ENCODE measurements at regions not wholly inside any gene's neighbourhood (a gene's known extent, or its start where the extent isn't known, plus 50 kb on each side); places are given as distances from the start of the nearest gene placed in this dataset.

- no peak for TF ChIP-seq USF1 (IDR thresholded peaks at IDR 0.05)
- TF ChIP-seq TEAD4 (IDR thresholded peaks at IDR 0.05): no peak
- TF ChIP-seq EP300 (IDR thresholded peaks at IDR 0.05; ENCODE audit: borderline replicate concordance): no peak
- TF ChIP-seq TCF12 (IDR thresholded peaks at IDR 0.05; ENCODE audit: low read depth): no peak
- TF ChIP-seq EGR1 (IDR thresholded peaks at IDR 0.05): no peak
- TF ChIP-seq TAF1 (IDR thresholded peaks at IDR 0.05; ENCODE audit: low read depth): no peak
- TF ChIP-seq FOXM1 (IDR thresholded peaks at IDR 0.05; ENCODE audit: borderline replicate concordance, low read depth): no peak
- TF ChIP-seq, protein P1, sequence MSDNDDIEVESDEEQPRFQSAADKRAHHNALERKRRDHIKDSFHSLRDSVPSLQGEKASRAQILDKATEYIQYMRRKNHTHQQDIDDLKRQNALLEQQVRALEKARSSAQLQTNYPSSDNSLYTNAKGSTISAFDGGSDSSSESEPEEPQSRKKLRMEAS (IDR thresholded peaks at IDR 0.05): no peak
- TF ChIP-seq, protein P2, sequence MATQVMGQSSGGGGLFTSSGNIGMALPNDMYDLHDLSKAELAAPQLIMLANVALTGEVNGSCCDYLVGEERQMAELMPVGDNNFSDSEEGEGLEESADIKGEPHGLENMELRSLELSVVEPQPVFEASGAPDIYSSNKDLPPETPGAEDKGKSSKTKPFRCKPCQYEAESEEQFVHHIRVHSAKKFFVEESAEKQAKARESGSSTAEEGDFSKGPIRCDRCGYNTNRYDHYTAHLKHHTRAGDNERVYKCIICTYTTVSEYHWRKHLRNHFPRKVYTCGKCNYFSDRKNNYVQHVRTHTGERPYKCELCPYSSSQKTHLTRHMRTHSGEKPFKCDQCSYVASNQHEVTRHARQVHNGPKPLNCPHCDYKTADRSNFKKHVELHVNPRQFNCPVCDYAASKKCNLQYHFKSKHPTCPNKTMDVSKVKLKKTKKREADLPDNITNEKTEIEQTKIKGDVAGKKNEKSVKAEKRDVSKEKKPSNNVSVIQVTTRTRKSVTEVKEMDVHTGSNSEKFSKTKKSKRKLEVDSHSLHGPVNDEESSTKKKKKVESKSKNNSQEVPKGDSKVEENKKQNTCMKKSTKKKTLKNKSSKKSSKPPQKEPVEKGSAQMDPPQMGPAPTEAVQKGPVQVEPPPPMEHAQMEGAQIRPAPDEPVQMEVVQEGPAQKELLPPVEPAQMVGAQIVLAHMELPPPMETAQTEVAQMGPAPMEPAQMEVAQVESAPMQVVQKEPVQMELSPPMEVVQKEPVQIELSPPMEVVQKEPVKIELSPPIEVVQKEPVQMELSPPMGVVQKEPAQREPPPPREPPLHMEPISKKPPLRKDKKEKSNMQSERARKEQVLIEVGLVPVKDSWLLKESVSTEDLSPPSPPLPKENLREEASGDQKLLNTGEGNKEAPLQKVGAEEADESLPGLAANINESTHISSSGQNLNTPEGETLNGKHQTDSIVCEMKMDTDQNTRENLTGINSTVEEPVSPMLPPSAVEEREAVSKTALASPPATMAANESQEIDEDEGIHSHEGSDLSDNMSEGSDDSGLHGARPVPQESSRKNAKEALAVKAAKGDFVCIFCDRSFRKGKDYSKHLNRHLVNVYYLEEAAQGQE (IDR thresholded peaks at IDR 0.05; ENCODE audit: low read depth): no peak
- no peak for TF ChIP-seq ZBTB7A (IDR thresholded peaks at IDR 0.05; ENCODE audit: low read depth)
- TF ChIP-seq CEBPB (IDR thresholded peaks at IDR 0.05): no peak
- TF ChIP-seq CREB1 (IDR thresholded peaks at IDR 0.05; ENCODE audit: low read depth): no peak
- no peak for TF ChIP-seq YY1 (IDR thresholded peaks at IDR 0.05; ENCODE audit: low read depth)
- no peak for TF ChIP-seq RAD21 (IDR thresholded peaks at IDR 0.05; ENCODE audit: low read depth)
- no peak for TF ChIP-seq NFIC (IDR thresholded peaks at IDR 0.05)
These were observed 415.2 kb upstream of the SMARCA2 start for GRCh38 chr9:1599961-1600360.

GRCh38 chr9:1604942-1605560 is 410.1 kb upstream of the SMARCA2 start:
- no peak for TF ChIP-seq ZBTB7A (IDR thresholded peaks at IDR 0.05; ENCODE audit: low read depth)
- TF ChIP-seq RAD21 (IDR thresholded peaks at IDR 0.05; ENCODE audit: low read depth): peak; percentile 68

DNA sequence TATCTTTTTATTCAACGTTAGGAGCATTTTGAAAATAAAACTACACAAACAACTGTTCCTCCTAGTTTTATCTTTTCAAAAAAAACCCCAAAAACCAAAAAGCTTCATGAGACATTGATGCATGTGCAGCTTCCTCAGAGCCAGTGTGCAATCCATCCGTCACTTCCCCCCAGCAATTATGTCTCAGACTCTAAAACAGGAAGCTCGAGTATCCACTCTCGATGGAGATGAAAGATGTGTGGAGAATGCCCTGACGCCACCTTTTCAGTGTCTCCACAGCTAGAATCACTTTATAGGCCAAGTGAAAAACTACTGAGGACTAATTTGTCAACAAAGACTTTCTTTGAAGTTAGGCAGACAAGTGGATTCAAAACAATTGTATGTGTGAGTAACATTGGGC is 408.9 kb upstream of the SMARCA2 start:
- TF ChIP-seq YY1 (IDR thresholded peaks at IDR 0.05; ENCODE audit: low read depth): no peak
- no peak for TF ChIP-seq RAD21 (IDR thresholded peaks at IDR 0.05; ENCODE audit: low read depth)
- no peak for TF ChIP-seq USF1 (IDR thresholded peaks at IDR 0.05)
- no peak for TF ChIP-seq NFIC (IDR thresholded peaks at IDR 0.05)
- TF ChIP-seq ZBTB7A (IDR thresholded peaks at IDR 0.05; ENCODE audit: low read depth): no peak
- TF ChIP-seq FOXM1 (IDR thresholded peaks at IDR 0.05; ENCODE audit: borderline replicate concordance, low read depth): no peak
- TF ChIP-seq TAF1 (IDR thresholded peaks at IDR 0.05; ENCODE audit: low read depth): no peak
- TF ChIP-seq CEBPB (IDR thresholded peaks at IDR 0.05): no peak
- TF ChIP-seq, protein P2 (IDR thresholded peaks at IDR 0.05; ENCODE audit: low read depth): no peak
- no peak for TF ChIP-seq CREB1 (IDR thresholded peaks at IDR 0.05; ENCODE audit: low read depth)
- TF ChIP-seq, protein P1 (IDR thresholded peaks at IDR 0.05): no peak
- TF ChIP-seq TEAD4 (IDR thresholded peaks at IDR 0.05): no peak
- no peak for TF ChIP-seq EP300 (IDR thresholded peaks at IDR 0.05; ENCODE audit: borderline replicate concordance)

GRCh38 chr9:1612886-1613285 is 402.3 kb upstream of the SMARCA2 start:
- TF ChIP-seq CEBPB (IDR thresholded peaks at IDR 0.05) (no peak), EGR1 (IDR thresholded peaks at IDR 0.05) (no peak), USF1 (IDR thresholded peaks at IDR 0.05) (no peak), CREB1 (IDR thresholded peaks at IDR 0.05; ENCODE audit: low read depth) (no peak)
- TF ChIP-seq, protein P1 (IDR thresholded peaks at IDR 0.05): no peak

GRCh38 chr9:1617419-1617818 is 397.7 kb upstream of the SMARCA2 start:
- TF ChIP-seq CEBPB (IDR thresholded peaks at IDR 0.05) (no peak), EP300 (IDR thresholded peaks at IDR 0.05; ENCODE audit: borderline replicate concordance) (no peak), ZBTB7A (IDR thresholded peaks at IDR 0.05; ENCODE audit: low read depth) (no peak)
